GM10266 (cell line): ENCODE measurements at regions not wholly inside any gene's neighbourhood (a gene's known extent, or its start where the extent isn't known, plus 50 kb on each side); places are given as distances from the start of the nearest gene placed in this dataset.

Experiments
- DNase-seq: peaks from one replicate; pipeline ENCODE4 v3.0.0; 2012; ENCODE audit errors: extremely low spot score
- CTCF ChIP-seq: IDR thresholded peaks from 2 replicates; pipeline ENCODE4 v1.5.1; 2012; ENCODE audit warnings: mild to moderate bottlenecking, low read depth; ENCODE audit not compliant: control insufficient read depth, insufficient read depth; ENCODE audit errors: missing control alignments

GRCh38 chr7:113976508-113976907 is 57.7 kb upstream of the PPP1R3A start:
- TF ChIP-seq CTCF = no peak
- DNase-seq = no peak

GRCh38 chr7:113968713-113969112 is 49.9 kb upstream of the PPP1R3A start:
- TF ChIP-seq CTCF = no peak
- DNase-seq = no peak
